ENCODE measurements at regions not wholly inside any gene's neighbourhood (a gene's known extent, or its start where the extent isn't known, plus 50 kb on each side); places are given as distances from the start of the nearest gene placed in this dataset.

DNA sequence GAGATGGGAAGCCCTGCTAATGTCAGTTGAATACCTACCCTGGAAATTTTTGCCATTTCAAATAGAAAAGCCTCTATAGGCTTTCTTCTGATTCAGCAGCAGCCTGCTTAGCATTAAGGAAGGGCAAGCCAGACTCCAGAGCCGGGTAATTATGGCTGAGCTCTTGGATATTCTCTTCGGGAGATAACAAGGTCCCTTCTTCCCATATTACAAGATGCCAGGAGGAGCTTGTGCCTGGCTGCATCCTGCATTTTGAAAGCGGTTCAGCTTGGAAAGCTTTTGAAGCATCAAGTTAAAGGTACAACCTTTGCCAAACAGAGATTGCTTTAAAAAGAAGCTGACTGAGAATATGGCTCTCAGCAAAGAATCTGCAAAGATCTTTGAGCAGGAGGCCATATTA, 399.6 kb upstream of the RPS6KA3 start:
- H3K36me3 ChIP-seq (ENCODE audit: control insufficient read depth, insufficient read depth, low read length): no peaks in the 10 kb centered on the region
- TF ChIP-seq, protein P1, sequence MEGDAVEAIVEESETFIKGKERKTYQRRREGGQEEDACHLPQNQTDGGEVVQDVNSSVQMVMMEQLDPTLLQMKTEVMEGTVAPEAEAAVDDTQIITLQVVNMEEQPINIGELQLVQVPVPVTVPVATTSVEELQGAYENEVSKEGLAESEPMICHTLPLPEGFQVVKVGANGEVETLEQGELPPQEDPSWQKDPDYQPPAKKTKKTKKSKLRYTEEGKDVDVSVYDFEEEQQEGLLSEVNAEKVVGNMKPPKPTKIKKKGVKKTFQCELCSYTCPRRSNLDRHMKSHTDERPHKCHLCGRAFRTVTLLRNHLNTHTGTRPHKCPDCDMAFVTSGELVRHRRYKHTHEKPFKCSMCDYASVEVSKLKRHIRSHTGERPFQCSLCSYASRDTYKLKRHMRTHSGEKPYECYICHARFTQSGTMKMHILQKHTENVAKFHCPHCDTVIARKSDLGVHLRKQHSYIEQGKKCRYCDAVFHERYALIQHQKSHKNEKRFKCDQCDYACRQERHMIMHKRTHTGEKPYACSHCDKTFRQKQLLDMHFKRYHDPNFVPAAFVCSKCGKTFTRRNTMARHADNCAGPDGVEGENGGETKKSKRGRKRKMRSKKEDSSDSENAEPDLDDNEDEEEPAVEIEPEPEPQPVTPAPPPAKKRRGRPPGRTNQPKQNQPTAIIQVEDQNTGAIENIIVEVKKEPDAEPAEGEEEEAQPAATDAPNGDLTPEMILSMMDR (IDR thresholded peaks at IDR 0.05; ENCODE audit: insufficient read depth, low read length, poor library complexity, severe bottlenecking): no peak
- no peak overlapping the region for H3K4me3 ChIP-seq (replicated peaks; ENCODE audit: low read depth, low read length)
- DNase-seq (ENCODE audit: extremely low read depth, insufficient read length): no peak
- no peaks in the 10 kb centered on the region; the same call in 1 of the 2 replicates for H3K27me3 ChIP-seq (replicated peaks; ENCODE audit: control insufficient read depth, insufficient read depth, low read length)

DNA sequence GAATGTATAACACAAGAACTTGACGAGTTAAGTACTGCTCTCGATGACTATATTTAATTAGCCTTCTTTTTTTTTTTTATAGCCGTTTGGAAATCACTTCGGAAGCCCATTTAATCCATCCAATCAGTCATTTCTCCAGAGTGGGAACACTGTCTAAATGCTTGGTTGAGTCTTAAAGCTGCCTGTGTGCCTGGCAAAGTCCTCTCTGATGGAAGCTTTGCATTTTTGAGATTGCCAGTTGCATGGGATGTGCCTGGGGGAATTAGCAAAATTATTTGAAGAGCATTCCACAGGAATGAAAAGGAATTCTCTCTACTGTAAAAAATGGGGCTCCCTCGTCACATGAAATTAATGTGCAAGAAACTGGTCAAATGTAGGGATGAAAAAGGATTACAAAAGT, 398.8 kb upstream of the RPS6KA3 start:
- TF ChIP-seq, protein P1 (IDR thresholded peaks at IDR 0.05; ENCODE audit: insufficient read depth, low read length, poor library complexity, severe bottlenecking): no peak
- Histone ChIP-seq H3K4me3 (replicated peaks; ENCODE audit: low read depth, low read length) (no peak overlapping the region), H3K36me3 (ENCODE audit: control insufficient read depth, insufficient read depth, low read length) (no peaks in the 10 kb centered on the region), H3K27me3 (replicated peaks; ENCODE audit: control insufficient read depth, insufficient read depth, low read length) (no peaks in the 10 kb centered on the region; the same call in 1 of the 2 replicates)
- no peak for DNase-seq (ENCODE audit: extremely low read depth, insufficient read length)

DNA sequence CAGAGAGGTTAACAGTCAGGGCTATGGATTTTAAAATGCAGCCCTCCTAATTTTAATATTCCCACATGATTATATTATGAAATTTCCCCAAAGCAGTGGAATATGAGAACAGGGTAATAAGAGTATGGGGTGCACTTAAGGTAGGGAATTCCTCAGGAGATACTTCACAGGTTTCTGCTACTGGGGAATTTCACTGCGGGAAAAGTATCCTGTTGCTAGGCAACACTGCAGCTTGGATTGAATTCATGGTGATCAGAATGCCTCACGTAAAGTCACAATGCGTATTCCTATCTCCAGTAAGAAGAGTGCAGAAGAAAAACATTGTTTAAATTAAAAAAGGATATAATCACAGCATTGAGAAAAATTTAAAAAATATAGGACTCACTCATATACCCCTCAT, 398.1 kb upstream of the RPS6KA3 start:
- Histone ChIP-seq H3K36me3 (ENCODE audit: control insufficient read depth, insufficient read depth, low read length) (no peaks in the 10 kb centered on the region), H3K4me3 (replicated peaks; ENCODE audit: low read depth, low read length) (no peak overlapping the region), H3K27me3 (replicated peaks; ENCODE audit: control insufficient read depth, insufficient read depth, low read length) (no peaks in the 10 kb centered on the region; the same call in 1 of the 2 replicates)
- no peak for DNase-seq (ENCODE audit: extremely low read depth, insufficient read length)
- TF ChIP-seq, protein P1 (IDR thresholded peaks at IDR 0.05; ENCODE audit: insufficient read depth, low read length, poor library complexity, severe bottlenecking): no peak

DNA sequence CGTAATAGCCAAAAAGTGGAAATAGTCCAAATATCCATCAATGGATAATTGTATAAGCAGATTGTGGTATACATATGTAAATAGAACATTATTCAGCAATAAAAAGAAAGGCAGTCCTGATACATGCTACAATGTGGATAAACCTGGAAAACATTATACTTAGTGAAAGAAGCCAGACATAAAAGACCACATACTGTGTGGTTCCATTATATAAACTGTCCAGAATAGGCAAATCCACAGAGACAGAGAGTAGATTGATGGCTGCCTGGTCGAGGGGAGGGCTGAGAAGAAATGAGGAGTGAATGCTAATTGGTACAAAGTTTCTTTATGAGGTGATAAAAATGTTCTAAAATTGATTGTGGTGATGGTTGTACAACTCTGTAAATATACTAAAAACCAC, 397.4 kb upstream of the RPS6KA3 start:
- TF ChIP-seq, protein P1 (IDR thresholded peaks at IDR 0.05; ENCODE audit: insufficient read depth, low read length, poor library complexity, severe bottlenecking): no peak
- H3K4me3 ChIP-seq (replicated peaks; ENCODE audit: low read depth, low read length): no peak overlapping the region
- no peak for DNase-seq (ENCODE audit: extremely low read depth, insufficient read length)

DNA sequence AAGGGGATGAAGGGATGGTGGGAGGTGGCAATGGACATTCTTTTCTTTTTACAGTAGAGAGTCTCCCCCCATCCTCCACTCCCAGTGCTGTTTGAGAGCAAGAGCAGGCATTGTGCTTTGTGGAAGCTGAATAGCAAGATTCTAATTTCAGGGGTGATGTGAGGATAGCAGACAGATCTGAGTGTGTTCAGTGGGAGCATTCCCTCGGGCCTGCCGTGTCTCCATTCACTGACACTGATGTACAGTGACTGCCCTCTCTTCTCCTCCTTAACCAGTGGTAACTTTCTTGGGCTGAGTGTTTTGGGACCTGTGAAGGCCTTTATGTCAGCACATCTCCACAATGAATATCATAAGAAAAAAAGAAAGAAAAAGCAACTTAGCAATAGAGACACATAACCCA, 396.6 kb upstream of the RPS6KA3 start:
- Histone ChIP-seq H3K27me3 (replicated peaks; ENCODE audit: control insufficient read depth, insufficient read depth, low read length) (no peaks in the 10 kb centered on the region; the same call in 1 of the 2 replicates), H3K36me3 (ENCODE audit: control insufficient read depth, insufficient read depth, low read length) (no peaks in the 10 kb centered on the region), H3K4me3 (replicated peaks; ENCODE audit: low read depth, low read length) (no peak overlapping the region)
- TF ChIP-seq, protein P1 (IDR thresholded peaks at IDR 0.05; ENCODE audit: insufficient read depth, low read length, poor library complexity, severe bottlenecking): no peak
- DNase-seq (ENCODE audit: extremely low read depth, insufficient read length): no peak

More for the DNA sequence above, 397.4 kb upstream of the RPS6KA3 start:
- no peaks in the 10 kb centered on the region for H3K36me3 ChIP-seq (ENCODE audit: control insufficient read depth, insufficient read depth, low read length)
- H3K27me3 ChIP-seq (replicated peaks; ENCODE audit: control insufficient read depth, insufficient read depth, low read length): no peaks in the 10 kb centered on the region; the same call in 1 of the 2 replicates

DNA sequence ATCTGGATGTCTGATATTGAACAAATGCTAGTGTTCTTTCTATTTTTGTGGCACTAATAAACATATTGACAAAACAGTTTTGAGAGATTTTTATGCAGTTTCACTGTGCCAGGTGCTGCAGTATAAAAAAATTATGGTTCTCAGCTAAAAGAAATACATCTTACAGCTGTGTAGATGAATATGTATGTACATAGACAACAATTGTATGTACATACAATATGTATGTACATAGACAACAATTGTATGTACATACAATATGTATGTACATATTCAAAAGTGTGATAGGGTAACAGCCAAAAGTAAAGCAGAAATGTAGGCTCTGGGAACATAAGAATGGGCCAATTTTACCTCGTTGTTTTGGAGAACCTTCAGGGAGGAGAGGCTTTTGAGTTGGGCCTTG, 390.0 kb upstream of the RPS6KA3 start:
- Histone ChIP-seq H3K36me3 (ENCODE audit: control insufficient read depth, insufficient read depth, low read length) (no peaks in the 10 kb centered on the region), H3K4me3 (replicated peaks; ENCODE audit: low read depth, low read length) (no peak overlapping the region), H3K27me3 (replicated peaks; ENCODE audit: control insufficient read depth, insufficient read depth, low read length) (no peaks in the 10 kb centered on the region)
- no peak for DNase-seq (ENCODE audit: extremely low read depth, insufficient read length)
- TF ChIP-seq, protein P1 (IDR thresholded peaks at IDR 0.05; ENCODE audit: insufficient read depth, low read length, poor library complexity, severe bottlenecking): no peak
